Medulla oblongata (tissue), 1 donor: ENCODE measurements at regions not wholly inside any gene's neighbourhood (a gene's known extent, or its start where the extent isn't known, plus 50 kb on each side); places are given as distances from the start of the nearest gene placed in this dataset.

ENCODE experiments used
- DNase-seq: peaks from one replicate; pipeline ENCODE4 v3.0.0-alpha.2; 2015; ENCODE audit errors: extremely low spot score

DNA sequence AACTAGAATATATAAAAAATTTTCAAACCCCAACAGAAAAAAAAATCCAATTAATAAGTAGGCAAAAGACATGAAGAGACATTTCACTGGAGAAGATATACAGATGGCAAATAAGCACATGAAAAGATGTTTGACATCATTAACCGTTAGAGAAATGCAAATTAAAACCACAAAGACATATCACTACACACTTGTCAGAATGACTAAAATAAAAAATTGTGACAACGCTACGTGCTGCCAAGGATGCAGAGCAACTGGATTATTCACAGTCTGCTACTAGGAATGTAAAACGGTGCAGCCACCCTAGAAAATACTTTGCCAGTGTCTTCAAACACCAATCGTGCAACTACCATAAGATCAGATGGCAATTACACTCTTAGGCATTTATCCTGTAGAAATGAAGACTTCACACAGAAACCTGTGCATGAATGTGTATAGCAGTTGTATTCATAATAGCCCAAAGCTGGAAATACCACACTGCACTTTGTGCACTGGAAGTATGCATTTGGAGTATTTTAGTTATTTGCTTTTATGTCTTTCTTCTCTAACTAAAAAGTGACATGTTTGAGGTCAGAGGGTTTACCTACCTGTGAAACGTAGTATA is 75.3 kb upstream of the PALMD start:
- no peak for DNase-seq

DNA sequence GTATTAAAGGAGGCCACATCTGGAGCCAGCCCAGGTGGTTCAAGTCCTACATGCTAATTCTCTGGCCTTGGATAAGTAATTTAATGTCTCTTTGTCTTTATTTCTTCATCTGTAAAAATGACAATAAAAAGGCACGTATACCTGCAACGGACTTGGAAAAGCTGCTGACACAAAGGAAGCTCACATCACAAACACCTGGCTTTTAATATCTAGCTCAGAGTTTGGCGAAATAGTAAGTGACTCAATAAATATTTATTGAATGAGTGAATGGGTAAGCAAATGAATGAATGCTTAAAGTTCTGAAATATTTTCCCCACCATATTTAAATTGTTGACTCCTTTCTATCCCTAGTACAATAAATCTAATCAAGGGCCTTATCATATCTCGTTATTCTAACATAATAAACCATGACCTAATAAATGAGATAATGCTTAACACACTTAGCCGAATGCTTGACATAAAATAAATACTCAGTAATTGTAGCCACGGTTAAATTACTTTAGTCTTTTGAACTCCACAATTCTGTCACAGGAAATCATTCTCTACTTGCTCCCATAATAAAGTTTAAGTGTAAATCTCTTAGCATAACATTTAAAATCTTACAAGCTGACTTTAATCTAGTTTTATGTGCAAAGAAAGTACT is 74.7 kb upstream of the PALMD start:
- no peak for DNase-seq

DNA sequence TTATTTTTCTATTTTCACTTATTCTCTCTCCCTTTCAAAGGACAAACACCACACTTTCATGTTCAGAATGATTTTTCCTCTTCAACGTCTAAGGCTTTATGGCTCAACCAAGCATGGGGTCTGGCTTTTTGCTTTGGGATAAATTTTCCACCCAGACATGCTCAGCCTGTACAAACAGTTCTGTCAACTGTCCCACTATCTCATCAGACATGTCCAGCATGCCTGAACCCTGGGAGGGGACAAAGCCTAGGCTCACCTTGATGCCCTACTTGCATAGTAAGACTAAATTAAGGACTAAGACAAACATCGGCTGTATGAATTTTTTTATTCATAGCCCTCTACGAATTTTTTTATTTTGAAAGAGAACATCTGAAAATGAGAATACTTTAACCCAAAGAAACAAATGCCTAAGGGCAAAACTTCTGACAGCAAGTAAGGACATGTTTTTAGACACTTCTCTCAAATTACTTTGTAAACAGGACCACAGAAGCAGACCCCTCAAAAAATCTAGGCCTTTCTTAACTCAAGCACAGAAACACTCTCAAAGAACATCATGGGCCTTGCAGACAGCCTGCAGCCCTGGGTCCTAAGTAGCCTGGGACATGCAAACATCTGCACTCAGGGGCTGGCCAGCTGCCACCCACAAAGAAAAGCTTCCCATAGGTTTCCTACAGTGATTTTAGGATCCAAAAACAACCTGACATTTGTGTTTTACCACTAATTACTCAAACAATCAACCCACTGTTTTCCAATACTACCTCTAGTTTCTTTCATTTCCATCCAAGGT is 72.3 kb upstream of the PALMD start:
- no peak for DNase-seq

DNA sequence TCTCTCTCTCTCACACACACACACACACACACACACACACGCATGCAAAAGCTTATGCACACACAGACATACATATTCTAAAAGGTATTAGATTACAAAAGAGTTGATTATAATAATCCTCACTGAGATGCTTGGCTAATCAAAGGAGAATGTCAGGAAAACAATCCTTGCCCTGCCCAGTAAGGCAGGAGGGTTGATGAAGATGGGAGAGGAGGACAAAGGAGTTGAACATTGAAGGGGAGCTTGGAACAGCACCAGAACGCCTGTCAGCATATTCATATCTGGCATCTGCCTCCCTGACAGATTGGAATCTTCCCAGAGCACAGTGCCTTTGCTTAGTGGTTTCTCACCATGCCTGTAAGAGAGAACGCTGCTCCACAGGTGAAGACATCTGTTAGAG is 68.6 kb upstream of the PALMD start:
- DNase-seq = no peak

DNA sequence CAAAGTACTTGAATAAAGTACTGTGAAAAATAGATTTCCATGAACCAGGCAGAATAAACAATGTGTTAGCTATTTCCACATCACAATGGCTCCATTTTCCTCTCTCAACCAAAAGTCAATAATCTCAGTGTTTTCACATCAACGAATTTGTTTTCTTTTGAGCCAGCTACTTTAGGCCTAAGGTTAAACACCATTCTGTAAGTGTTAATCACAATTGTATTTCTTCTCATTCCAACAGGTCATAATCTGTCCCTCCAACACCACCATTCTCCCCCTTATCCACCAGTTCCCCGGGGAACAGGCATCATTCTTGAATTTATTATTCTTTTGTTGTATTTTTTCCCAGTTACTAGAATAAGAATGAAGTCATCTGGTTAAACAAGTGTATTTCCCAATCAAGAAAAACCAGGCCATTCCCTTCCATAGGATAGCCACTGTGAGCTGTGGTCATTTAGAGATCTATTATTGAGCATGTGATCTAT is 66.2 kb upstream of the PALMD start:
- peak; percentile 23 for DNase-seq

DNA sequence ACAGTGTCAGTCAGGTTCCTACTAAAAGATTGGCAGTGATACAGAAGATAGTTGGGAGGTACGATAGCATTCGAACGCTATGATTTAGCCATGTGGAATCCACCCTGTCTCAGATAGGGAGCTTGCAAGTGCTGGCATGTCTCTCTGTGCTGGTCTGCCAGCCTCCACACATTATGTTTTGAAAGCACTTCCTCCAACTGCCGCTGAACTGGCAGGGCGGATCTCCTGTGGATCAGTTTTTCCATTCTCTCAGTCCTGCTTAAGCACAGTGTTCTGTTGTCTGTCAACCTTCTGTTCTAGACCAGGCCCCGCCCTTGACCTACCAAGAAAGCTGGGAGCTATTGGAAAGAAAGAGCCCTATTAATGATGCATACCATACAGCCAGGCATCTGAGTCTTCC is 65.5 kb upstream of the PALMD start:
- no peak for DNase-seq

DNA sequence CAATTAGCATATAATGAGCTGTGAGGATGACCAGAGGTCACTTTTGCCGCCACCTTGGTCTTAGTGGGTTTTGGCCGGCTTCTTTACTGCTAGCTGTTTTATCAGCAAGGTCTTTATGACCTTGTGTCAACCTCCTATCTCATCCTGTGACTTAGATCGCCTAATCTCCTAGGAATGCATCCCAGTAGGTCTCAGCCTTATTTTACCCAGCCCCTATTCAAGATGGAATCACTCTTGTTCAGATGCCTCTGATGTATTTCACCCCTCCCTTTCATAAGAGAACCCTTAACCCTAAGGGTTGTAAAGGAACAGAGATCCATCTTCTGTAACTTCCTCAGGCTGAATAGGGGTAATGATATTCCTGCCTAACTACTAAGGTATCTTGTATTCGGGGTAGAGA is 58.9 kb upstream of the PALMD start:
- DNase-seq = no peak

DNA sequence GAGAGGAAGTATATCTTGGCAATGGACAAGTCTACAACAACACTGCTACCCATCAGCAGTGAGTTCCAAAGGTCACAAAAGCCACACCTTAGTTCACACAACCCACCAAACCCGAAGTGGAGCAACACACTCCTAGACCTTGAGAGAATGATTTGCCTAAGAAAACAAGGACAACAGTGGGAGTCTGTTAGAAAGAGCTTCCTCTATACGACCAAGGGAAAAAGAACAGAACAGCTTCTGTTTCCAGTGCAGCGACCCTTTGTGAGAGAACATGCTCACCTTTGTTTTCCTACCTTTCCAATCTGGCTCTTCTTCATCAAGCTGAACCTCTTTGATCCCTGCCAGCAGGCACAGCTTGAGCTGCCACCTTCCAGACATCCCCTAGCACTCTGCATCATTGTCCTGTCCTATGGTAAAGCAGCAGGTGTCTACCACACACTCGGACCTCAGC is 56.7 kb upstream of the PALMD start:
- no peak for DNase-seq

DNA sequence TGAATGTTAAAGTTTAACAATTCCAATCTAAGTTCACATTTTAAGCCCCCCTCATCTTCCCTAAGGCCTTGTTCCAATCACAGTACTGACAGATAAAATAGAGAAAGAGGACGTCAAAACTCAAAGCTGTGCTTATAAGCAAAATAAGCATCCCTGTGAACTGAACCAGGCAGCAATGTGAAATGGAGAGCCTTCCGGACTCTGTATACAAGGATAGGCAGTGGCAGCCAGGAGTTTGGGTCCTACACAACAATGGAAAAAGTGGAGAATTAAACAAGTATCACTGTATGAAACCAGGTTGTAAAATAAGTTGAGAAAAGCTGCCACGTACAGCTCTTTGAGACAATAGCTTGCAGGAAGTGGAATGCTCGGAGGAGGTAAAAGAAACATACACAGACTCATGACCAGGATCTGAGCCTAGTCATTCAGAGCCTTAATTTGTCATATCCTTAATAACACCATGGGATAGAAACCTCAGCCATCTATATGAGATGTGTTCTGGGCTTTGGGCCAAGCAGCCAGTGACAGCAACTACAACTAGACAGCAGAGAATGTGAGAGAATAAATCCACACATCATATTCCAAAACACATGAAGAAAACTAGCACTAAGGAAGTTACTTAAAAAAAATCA is 55.2 kb upstream of the PALMD start:
- no peak for DNase-seq

DNA sequence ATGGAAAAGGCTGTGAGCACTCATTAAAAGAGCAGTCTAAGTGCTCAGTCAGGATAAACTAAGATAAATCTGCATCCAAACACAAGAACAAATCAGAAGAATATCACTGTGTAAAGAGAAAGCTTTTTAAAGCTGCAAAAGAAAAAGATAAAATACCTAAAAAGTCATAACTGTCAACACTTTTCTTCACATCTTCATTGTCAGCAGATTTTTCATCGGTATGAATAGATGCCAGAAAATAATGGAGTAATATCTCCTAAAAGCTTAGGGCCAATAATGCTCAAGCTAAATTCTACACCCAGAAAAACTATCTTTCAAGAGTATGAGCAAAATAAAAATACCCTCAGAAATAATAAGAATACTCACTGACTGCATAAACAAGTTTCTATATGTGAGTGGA is 54.0 kb upstream of the PALMD start:
- no peak for DNase-seq

DNA sequence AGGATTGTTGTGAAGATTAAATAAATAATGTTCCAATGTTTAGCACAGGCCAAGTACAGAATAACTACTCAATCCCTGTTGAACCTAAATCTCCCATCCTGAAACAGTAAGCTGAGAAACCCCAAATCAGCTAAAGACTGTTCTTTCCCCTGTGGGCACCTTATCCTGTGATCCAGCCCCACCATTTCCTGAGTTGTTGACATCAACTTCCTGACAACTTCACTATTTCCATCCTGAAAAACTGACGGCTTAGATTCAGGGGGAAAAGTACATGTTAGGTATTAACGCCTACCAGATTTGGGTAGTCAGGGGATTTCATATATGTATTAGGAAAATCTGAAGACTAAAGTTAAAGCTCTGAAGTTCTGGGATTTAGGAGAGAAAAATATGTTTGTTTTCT is 51.7 kb upstream of the PALMD start:
- no peak for DNase-seq

DNA sequence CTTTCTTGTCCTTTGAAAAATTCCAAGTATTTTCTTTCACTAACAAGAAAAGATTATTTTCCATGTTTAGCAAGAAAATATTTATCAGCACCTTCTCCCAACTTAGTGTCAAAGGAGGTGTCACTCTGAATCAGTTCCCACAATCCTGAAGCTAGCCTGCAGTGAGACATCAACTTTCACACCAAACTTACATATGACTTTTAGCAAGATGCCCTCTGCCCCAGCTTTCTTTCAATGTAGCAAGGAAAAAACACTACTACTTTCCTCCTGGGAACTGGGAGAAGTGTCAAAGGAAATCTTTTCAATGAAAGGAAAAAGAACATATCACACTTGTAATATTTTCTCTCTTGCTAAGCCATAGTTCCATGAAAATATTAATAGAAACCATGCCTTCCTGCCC is 50.9 kb upstream of the PALMD start:
- no peak for DNase-seq

DNA sequence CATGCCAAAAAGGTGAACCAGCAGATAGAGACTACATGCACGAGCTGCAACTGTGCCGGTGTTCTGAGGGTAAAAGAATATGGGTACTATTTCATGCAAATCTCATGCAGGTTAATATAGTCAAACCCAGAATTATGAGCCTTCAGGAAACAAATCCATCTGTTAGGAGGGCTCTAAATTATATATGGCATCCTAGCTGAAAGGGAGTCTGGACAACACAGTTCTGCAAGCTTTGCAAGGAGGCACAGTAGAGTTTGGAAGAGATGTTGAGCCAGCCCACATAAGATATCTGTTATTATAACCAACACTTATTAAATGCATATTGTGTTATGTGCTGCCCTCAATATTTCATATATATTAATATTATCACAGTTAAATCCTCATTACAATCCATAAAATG is 50.5 kb upstream of the PALMD start:
- DNase-seq = no peak
